ENCODE measurements at regions not wholly inside any gene's neighbourhood (a gene's known extent, or its start where the extent isn't known, plus 50 kb on each side); places are given as distances from the start of the nearest gene placed in this dataset.

DNA sequence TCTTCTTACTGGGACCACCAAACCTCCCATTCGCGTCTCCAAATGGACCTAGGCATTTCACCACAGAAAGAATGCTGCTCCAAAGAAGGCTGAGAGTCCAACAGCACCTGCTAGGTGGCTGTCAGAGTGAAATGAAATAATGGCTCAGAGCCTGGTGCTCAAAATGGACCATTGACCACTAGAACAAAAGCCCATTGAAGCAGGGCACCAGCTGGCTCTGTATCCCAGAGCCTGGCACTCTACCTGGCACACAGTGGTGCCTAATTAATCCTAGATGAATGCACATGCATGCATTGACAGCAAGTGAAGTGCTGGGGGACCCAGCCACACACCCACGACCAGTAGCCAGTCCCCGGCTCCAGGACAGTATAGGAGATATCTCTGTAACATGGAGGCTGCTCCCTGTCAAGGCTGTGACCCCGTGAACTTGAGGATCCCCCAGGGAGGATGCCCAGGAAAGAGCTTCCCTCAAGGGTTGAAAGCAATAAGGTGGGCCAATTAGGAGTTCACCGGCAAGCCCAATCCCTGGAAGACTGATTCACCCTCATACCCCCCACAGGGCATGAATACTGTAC, 261.3 kb downstream of the TNS1 start:
- no peak overlapping the region for H3K4me3 ChIP-seq (ENCODE audit: control insufficient read depth, low read depth, low read length)
- TF ChIP-seq, protein P1, sequence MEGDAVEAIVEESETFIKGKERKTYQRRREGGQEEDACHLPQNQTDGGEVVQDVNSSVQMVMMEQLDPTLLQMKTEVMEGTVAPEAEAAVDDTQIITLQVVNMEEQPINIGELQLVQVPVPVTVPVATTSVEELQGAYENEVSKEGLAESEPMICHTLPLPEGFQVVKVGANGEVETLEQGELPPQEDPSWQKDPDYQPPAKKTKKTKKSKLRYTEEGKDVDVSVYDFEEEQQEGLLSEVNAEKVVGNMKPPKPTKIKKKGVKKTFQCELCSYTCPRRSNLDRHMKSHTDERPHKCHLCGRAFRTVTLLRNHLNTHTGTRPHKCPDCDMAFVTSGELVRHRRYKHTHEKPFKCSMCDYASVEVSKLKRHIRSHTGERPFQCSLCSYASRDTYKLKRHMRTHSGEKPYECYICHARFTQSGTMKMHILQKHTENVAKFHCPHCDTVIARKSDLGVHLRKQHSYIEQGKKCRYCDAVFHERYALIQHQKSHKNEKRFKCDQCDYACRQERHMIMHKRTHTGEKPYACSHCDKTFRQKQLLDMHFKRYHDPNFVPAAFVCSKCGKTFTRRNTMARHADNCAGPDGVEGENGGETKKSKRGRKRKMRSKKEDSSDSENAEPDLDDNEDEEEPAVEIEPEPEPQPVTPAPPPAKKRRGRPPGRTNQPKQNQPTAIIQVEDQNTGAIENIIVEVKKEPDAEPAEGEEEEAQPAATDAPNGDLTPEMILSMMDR (IDR thresholded peaks at IDR 0.05; ENCODE audit: control insufficient read depth, insufficient read depth, low read depth, low read length, missing control alignments): no peak
- DNase-seq (ENCODE audit: low read depth): no peak

DNA sequence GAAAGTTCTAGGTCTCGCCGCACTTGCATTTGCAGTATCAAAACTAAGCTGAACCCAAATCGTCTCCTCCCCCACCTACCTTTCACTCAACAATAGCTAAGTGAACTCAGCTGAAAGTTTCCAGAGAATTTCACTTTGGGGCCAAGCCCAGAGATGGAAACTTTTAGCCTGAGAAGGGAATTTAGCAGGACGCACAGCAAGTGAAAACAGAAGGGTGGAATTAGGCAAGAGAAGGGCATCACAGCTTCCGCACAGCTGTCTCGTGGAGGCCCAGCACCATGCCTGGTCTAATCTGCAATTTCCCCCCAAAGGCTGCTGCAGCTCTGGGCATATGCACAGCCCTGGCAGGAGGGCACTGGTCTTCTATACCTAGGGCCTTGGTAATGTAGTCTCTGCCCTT, 262.0 kb downstream of the TNS1 start:
- no peak for DNase-seq (ENCODE audit: low read depth)
- no peak overlapping the region for H3K4me3 ChIP-seq (ENCODE audit: control insufficient read depth, low read depth, low read length)
- TF ChIP-seq, protein P1 (IDR thresholded peaks at IDR 0.05; ENCODE audit: control insufficient read depth, insufficient read depth, low read depth, low read length, missing control alignments): no peak

DNA sequence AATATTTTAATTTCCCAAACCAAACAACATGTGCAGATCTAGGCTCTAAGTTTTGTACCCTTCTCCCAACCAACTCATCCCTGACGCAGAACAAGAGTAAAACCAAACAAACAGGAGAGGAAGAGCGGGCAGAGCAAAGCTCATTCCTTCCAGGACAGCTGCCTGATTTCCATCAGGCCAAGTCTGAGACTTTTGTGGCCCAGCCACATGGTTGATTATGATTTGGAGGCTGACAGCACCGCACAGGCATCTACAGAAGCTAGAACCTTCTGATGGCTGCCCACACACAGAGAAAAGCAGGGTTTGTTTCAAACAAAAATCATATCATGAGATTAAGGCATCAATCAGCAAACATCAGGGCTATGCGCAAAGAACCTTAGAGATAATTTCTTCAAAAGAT, 262.6 kb downstream of the TNS1 start:
- DNase-seq (ENCODE audit: low read depth): no peak
- H3K4me3 ChIP-seq (ENCODE audit: control insufficient read depth, low read depth, low read length): no peak overlapping the region
- TF ChIP-seq, protein P1 (IDR thresholded peaks at IDR 0.05; ENCODE audit: control insufficient read depth, insufficient read depth, low read depth, low read length, missing control alignments): no peak

DNA sequence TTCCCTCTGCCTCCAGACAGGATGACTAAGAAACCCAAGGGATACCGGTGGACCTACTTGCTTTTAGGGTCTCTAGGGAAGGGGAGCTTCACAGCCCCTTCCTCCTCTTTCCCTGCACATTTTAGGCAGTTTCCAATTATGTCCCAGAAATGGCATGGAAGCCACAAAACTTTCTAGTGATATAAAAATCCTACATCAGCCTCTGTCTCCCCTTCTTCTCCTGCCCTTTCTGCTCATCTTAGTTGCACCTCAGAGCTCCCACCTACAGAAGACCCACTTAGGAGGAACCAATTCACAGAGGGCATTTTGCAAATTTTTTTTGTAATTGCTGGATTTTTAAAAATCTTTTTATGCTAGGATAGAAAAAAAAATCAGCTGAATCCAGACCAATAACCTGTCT, 263.1 kb downstream of the TNS1 start:
- DNase-seq (ENCODE audit: low read depth): no peak
- TF ChIP-seq, protein P1 (IDR thresholded peaks at IDR 0.05; ENCODE audit: control insufficient read depth, insufficient read depth, low read depth, low read length, missing control alignments): no peak
- H3K4me3 ChIP-seq (ENCODE audit: control insufficient read depth, low read depth, low read length): no peak overlapping the region

DNA sequence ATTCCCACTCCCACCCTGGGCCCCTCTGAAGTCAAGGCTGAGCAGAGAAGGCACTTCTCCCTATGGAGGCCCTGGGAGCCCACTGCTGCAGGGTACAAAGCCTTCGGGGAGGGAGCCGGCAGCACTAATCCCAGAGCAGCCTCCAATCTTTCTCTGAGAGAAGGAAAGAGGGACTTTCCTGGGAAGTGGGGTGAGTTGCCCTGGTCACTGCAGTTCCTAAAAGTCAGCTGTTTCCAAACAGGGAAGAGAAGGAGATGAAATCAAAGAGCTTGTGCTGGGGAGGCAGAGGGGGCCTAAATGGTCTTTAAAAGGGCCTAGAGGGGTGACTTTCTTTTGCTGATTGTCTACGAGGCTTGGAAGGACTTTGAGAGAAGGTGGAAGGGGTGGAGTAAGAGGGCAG, 264.7 kb downstream of the TNS1 start:
- DNase-seq (ENCODE audit: low read depth): no peak
- no peak overlapping the region for H3K4me3 ChIP-seq (ENCODE audit: control insufficient read depth, low read depth, low read length)
- TF ChIP-seq, protein P1 (IDR thresholded peaks at IDR 0.05; ENCODE audit: control insufficient read depth, insufficient read depth, low read depth, low read length, missing control alignments): no peak

DNA sequence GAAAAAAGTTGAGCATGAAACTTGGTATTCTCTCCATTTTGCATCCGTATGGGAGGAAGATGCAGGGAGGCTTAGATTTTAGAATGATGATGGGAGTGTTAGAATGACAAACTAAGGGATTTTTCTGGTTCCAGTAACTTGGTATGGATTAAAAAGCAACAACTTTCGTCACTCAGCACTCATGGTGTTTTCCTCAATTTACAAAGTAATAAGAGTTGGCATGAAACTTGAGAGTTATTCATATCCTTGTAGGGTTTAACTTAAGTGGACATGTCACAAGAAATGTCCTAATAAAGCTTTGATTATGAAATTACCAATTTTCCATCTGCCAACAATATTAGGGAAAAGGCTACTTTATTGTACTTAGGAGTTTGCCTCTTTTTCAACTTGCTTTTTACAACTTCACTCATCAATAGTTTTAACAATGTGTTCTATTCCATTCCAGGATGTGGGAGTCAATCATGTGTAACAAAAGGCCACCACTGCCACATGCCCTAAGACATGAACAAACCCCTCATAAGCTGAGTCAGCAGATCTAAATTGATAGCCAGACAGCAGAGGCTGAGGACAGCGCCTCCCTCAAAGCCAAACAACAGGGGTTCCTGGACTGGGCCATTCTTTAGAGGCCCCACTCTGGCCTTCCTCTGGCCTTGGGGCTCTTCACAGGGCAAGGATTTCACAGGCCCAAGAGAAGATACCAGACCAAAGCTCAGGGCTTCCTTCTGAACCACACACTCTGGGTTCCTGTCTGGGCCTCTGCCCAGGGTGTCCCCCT, 265.8 kb downstream of the TNS1 start:
- TF ChIP-seq, protein P1 (IDR thresholded peaks at IDR 0.05; ENCODE audit: control insufficient read depth, insufficient read depth, low read depth, low read length, missing control alignments): no peak
- no peak for DNase-seq (ENCODE audit: low read depth)
- H3K4me3 ChIP-seq (ENCODE audit: control insufficient read depth, low read depth, low read length): no peak overlapping the region
